SW 1271 (cell line): ENCODE measurements at regions not wholly inside any gene's neighbourhood (a gene's known extent, or its start where the extent isn't known, plus 50 kb on each side); places are given as distances from the start of the nearest gene placed in this dataset.
"Not testable (repeated sequence)": the region's sequence is repeated elsewhere in the genome, so short reads cannot be mapped to it uniquely, and the experiment has no call there.

Source experiments
- DNase-seq, 2 experiments: peaks; one replicate each; lab custom pipeline; 2025; lab: John Stamatoyannopoulos, UW

GRCh38 chr7:84879570-84880325 lies 307.1 kb downstream of the SEMA3D start:
- DNase-seq: no peak

GRCh38 chr7:84877943-84878570 lies 308.8 kb downstream of the SEMA3D start:
- no peak for DNase-seq

- no peak for DNase-seq
Observed at GRCh38 chr7:84876061-84876821, 310.6 kb downstream of the SEMA3D start.

- DNase-seq: no peak
Observed at GRCh38 chr7:84865560-84865959, 321.3 kb downstream of the SEMA3D start.

GRCh38 chr7:84857336-84857735 lies 329.5 kb downstream of the SEMA3D start:
- DNase-seq: no peak

GRCh38 chr7:84855758-84856157 lies 331.1 kb downstream of the SEMA3D start:
- DNase-seq: no peak

- DNase-seq: not testable (repeated sequence)
Observed at GRCh38 chr7:84848974-84849372, 337.9 kb downstream of the SEMA3D start.

GRCh38 chr7:84848219-84848973 lies 338.5 kb downstream of the SEMA3D start:
- no peak for DNase-seq

GRCh38 chr7:84847790-84848189 lies 339.1 kb downstream of the SEMA3D start:
- no peak for DNase-seq

- no peak for DNase-seq
Observed at GRCh38 chr7:84847038-84847437, 339.8 kb downstream of the SEMA3D start.

- no peak for DNase-seq
Observed at GRCh38 chr7:84845971-84846370, 340.9 kb downstream of the SEMA3D start.

GRCh38 chr7:84844771-84845170 lies 342.1 kb downstream of the SEMA3D start:
- DNase-seq: no peak

- DNase-seq: no peak
Observed at GRCh38 chr7:84841809-84842208, 345.0 kb downstream of the SEMA3D start.

- no peak for DNase-seq
Observed at GRCh38 chr7:84838857-84839256, 348.0 kb downstream of the SEMA3D start.

GRCh38 chr7:84837405-84837804 lies 349.5 kb downstream of the SEMA3D start:
- no peak for DNase-seq

- no peak for DNase-seq
Observed at GRCh38 chr7:84829719-84830118, 357.1 kb downstream of the SEMA3D start.

GRCh38 chr7:84824057-84824651 lies 362.7 kb downstream of the SEMA3D start:
- no peak for DNase-seq

- no peak for DNase-seq
Observed at GRCh38 chr7:84823530-84823929, 363.3 kb downstream of the SEMA3D start.

GRCh38 chr7:84822941-84823510 lies 363.8 kb downstream of the SEMA3D start:
- DNase-seq: no peak

GRCh38 chr7:84821671-84822534 lies 365.0 kb downstream of the SEMA3D start:
- no peak for DNase-seq
